GM21423 (cell line): ENCODE measurements at regions not wholly inside any gene's neighbourhood (a gene's known extent, or its start where the extent isn't known, plus 50 kb on each side); places are given as distances from the start of the nearest gene placed in this dataset.
"Not testable (repeated sequence)": the region's sequence is repeated elsewhere in the genome, so short reads cannot be mapped to it uniquely, and the experiment has no call there.

Experiments
- ATAC-seq: cut with Tn5 transposase; IDR thresholded peaks from one replicate; pipeline ENCODE4 v1.9.1; 2021; ENCODE audit warnings: mild to moderate bottlenecking, moderate library complexity; ENCODE audit not compliant: unreplicated experiment

- peak; percentile 66 for ATAC-seq
Measured at GRCh38 chr15:21718108-21718507, 159.4 kb downstream of the POTEB start.

GRCh38 chr15:21717661-21718060 lies 159.9 kb downstream of the POTEB start:
- ATAC-seq, result peak; percentile 30

- ATAC-seq, result peak; percentile 99
Measured at GRCh38 chr15:21705480-21705879, 172.1 kb downstream of the POTEB start.

GRCh38 chr15:21698620-21699019 lies 178.9 kb downstream of the POTEB start:
- not testable (repeated sequence) for ATAC-seq

- ATAC-seq, result not testable (repeated sequence)
Measured at GRCh38 chr15:21695089-21695488, 182.4 kb downstream of the POTEB start.

GRCh38 chr15:21692471-21693102 lies 184.9 kb downstream of the POTEB start:
- ATAC-seq, result peak; percentile 90

- peak; percentile 89 for ATAC-seq
Measured at GRCh38 chr15:21656798-21657397, 216.6 kb upstream of the POTEB3 start.

- ATAC-seq, result peak; percentile 44
Measured at GRCh38 chr15:21656114-21656746, 215.9 kb upstream of the POTEB3 start.

GRCh38 chr15:21653707-21654106 lies 213.4 kb upstream of the POTEB3 start:
- not testable (repeated sequence) for ATAC-seq

GRCh38 chr15:21638770-21639169 lies 198.5 kb upstream of the POTEB3 start:
- not testable (repeated sequence) for ATAC-seq

GRCh38 chr15:21626694-21627093 lies 186.4 kb upstream of the POTEB3 start:
- ATAC-seq, result not testable (repeated sequence)

GRCh38 chr15:21609223-21609622 lies 168.9 kb upstream of the POTEB3 start:
- ATAC-seq, result not testable (repeated sequence)

- ATAC-seq, result not testable (repeated sequence)
Measured at GRCh38 chr15:21565426-21565825, 125.1 kb upstream of the POTEB3 start.

- ATAC-seq, result peak; percentile 100
Measured at GRCh38 chr15:21551809-21552208, 111.5 kb upstream of the POTEB3 start.

- not testable (repeated sequence) for ATAC-seq
Measured at GRCh38 chr15:21546182-21546903, 106.0 kb upstream of the POTEB3 start.

GRCh38 chr15:21532785-21533184 lies 92.5 kb upstream of the POTEB3 start:
- not testable (repeated sequence) for ATAC-seq

GRCh38 chr15:21516248-21516647 lies 75.9 kb upstream of the POTEB3 start:
- ATAC-seq, result not testable (repeated sequence)

- not testable (repeated sequence) for ATAC-seq
Measured at GRCh38 chr15:21515296-21515695, 75.0 kb upstream of the POTEB3 start.

- ATAC-seq, result not testable (repeated sequence)
Measured at GRCh38 chr15:21503021-21503420, 62.7 kb upstream of the POTEB3 start.
